ENCODE measurements at regions not wholly inside any gene's neighbourhood (a gene's known extent, or its start where the extent isn't known, plus 50 kb on each side); places are given as distances from the start of the nearest gene placed in this dataset.

DNA sequence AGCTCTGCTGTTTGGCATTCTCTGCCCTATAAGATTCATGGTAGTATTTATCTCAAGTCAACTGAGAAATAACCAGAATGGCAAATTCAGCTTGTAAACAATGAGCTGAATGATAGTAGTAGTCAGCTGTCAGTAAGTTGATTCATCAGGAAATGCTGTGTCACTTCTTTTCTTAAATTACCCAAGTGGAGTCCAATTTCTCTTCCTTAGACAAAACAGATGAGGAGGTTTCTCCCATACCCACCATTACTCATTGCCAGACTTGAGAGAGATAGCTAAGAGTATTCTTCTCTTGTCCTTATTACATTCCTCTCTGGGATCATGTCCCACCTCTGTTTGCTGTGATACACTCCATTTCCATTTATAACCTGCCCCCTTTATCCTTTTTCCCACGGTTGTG, 159.8 kb upstream of the STEAP1 start:
- peaks cover 0 to 4% (median 0%) of the 10 kb centered on the region in 4 donors for H3K9me3 ChIP-seq
- no peak overlapping the region for H3K27ac ChIP-seq
- DNase-seq = no peak
- 25% methylated on average over 1 of the region's 1 CpG for WGBS (ENCODE audit: insufficient coverage, low coverage, low lambda C conversion rate, missing lambda C conversion rate)
- intact Hi-C loops (cut with DNase I) = no loop called here
- no peak overlapping the region for H3K4me3 ChIP-seq
- ATAC-seq = no peak
- no peaks in the 10 kb centered on the region for H3K4me1 ChIP-seq
- no peaks in the 10 kb centered on the region for H3K27me3 ChIP-seq
- H3K36me3 ChIP-seq = no peaks in the 10 kb centered on the region
- TF ChIP-seq, protein P1, sequence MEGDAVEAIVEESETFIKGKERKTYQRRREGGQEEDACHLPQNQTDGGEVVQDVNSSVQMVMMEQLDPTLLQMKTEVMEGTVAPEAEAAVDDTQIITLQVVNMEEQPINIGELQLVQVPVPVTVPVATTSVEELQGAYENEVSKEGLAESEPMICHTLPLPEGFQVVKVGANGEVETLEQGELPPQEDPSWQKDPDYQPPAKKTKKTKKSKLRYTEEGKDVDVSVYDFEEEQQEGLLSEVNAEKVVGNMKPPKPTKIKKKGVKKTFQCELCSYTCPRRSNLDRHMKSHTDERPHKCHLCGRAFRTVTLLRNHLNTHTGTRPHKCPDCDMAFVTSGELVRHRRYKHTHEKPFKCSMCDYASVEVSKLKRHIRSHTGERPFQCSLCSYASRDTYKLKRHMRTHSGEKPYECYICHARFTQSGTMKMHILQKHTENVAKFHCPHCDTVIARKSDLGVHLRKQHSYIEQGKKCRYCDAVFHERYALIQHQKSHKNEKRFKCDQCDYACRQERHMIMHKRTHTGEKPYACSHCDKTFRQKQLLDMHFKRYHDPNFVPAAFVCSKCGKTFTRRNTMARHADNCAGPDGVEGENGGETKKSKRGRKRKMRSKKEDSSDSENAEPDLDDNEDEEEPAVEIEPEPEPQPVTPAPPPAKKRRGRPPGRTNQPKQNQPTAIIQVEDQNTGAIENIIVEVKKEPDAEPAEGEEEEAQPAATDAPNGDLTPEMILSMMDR (IDR thresholded peaks at IDR 0.05) = no peak
- TF ChIP-seq POLR2A (IDR thresholded peaks at IDR 0.05) = no peak

DNA sequence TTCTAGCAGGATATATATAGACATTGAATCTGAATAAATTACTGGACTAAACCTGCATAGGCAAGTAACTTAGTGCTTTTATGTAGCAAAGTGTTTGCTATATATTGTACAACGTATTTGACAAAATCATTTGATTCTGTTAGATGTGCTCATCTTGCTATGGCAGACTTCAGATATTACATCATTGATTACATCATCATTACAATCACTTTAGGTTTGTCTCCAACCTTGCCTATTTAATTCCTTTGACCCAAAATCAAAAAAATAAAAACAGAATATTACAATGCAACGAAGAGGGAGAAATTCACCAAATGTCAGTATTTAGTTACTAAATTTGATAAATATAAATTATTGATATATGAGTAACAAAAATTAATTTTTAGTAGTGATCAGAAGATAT, 155.7 kb upstream of the STEAP1 start:
- Histone ChIP-seq H3K36me3 (no peaks in the 10 kb centered on the region), H3K4me1 (no peaks in the 10 kb centered on the region), H3K9me3 (peaks cover 0 to 4% (median 0%) of the 10 kb centered on the region in 4 donors), H3K27me3 (no peaks in the 10 kb centered on the region), H3K27ac (no peak overlapping the region), H3K4me3 (no peak overlapping the region)
- WGBS (ENCODE audit: insufficient coverage, low coverage, low lambda C conversion rate, missing lambda C conversion rate) = 53% methylated on average over 2 of the region's 2 CpGs
- no peak for TF ChIP-seq POLR2A (IDR thresholded peaks at IDR 0.05)
- TF ChIP-seq, protein P1 (IDR thresholded peaks at IDR 0.05) = no peak
- intact Hi-C loops (cut with DNase I) = no loop called here
- ATAC-seq (no peak), DNase-seq (no peak)

DNA sequence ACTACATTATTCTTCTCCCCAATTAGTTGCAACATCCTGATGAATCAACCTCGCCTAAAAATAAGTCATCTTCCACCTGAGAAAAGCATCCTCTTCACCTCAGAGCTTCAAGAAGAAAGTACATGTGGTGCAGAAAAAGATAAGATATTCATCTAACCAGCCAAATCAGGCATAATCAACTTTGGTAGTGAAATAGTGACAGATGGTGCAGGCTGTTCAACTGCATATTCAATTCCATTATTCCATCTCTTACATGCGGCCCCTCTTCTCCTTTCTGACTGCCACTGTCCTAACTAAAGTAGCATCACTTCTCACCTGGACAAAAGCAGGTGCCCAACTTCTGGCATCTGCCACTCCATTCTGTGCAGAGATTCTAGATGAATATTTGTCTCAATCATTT, 148.4 kb upstream of the STEAP1 start:
- Histone ChIP-seq H3K27ac (no peak overlapping the region), H3K4me3 (no peak overlapping the region), H3K4me1 (no peaks in the 10 kb centered on the region), H3K9me3 (no peaks in the 10 kb centered on the region), H3K36me3 (no peaks in the 10 kb centered on the region), H3K27me3 (no peaks in the 10 kb centered on the region)
- WGBS (ENCODE audit: insufficient coverage, low coverage, low lambda C conversion rate, missing lambda C conversion rate) = 47% methylated on average over 2 of the region's 2 CpGs
- TF ChIP-seq POLR2A (IDR thresholded peaks at IDR 0.05) = no peak
- TF ChIP-seq, protein P1 (IDR thresholded peaks at IDR 0.05) = no peak
- no peak for DNase-seq
- intact Hi-C loops (cut with DNase I) = no loop called here
- ATAC-seq = no peak

DNA sequence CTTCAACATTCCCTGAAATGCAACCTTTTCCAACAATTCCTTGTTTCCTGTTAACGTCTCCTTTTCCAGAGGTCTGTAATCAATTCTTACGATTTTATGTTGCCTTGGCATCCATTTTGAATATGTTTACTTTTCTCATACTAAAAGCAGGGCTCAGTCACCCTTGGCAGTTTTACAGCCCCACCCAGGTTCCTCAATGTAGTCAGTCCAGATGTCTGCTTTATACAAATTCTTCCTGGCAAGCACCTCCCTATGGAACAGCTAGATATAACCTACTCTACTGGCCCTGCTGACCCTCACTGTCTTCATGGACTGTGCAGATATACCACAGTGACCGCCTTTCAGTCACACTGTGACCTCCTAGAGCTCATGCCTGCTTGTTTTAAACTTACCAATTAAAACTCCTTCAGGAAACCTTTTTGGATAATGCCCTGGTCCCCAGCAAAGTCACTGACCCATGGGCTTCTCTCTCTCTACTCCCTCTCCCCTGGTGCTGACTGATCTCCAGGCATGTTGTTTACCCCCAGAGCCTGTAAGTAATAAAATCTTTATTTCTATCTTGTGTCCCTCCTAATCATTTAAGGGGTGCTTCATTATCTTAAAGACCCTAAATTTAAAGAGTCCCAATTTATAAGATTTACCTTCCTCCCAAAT, 147.1 kb upstream of the STEAP1 start:
- intact Hi-C loops (cut with DNase I) = no loop called here
- ATAC-seq (no peak), DNase-seq (no peak)
- no peak overlapping the region for H3K4me3 ChIP-seq
- H3K4me1 ChIP-seq = no peaks in the 10 kb centered on the region
- no peaks in the 10 kb centered on the region for H3K36me3 ChIP-seq
- H3K27me3 ChIP-seq = no peaks in the 10 kb centered on the region
- TF ChIP-seq POLR2A (IDR thresholded peaks at IDR 0.05) = no peak
- TF ChIP-seq, protein P1 (IDR thresholded peaks at IDR 0.05) = no peak
- H3K9me3 ChIP-seq = no peaks in the 10 kb centered on the region
- H3K27ac ChIP-seq = no peak overlapping the region
- WGBS (ENCODE audit: insufficient coverage, low coverage, low lambda C conversion rate, missing lambda C conversion rate) = 47% methylated on average over 3 of the region's 3 CpGs

DNA sequence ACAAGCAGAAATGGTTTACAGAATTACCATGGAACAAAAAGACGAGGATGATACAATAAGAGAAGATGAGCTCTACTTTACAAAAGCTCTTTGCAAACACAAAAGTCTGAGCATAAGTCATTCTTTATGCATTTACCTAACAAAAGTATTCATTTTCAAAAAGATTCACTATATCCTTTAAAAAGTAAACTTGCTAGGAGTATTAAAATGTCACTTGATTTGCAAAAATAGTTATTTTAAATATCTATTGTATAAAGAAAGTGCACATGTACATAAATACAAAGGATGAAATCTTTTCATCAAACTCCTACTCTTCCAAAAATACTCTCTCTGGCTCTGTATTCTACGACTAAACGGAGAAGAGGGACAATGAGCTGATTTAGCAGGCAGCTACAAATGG, 146.4 kb upstream of the STEAP1 start:
- DNase-seq (no peak), ATAC-seq (no peak)
- H3K36me3 ChIP-seq = no peaks in the 10 kb centered on the region
- no peak overlapping the region for H3K27ac ChIP-seq
- WGBS (ENCODE audit: insufficient coverage, low coverage, low lambda C conversion rate, missing lambda C conversion rate) = 59% methylated on average over 3 of the region's 3 CpGs
- H3K4me3 ChIP-seq = no peak overlapping the region
- intact Hi-C loops (cut with DNase I) = no loop called here
- no peaks in the 10 kb centered on the region for H3K4me1 ChIP-seq
- H3K27me3 ChIP-seq = no peaks in the 10 kb centered on the region
- no peak for TF ChIP-seq POLR2A (IDR thresholded peaks at IDR 0.05)
- TF ChIP-seq, protein P1 (IDR thresholded peaks at IDR 0.05) = no peak
- H3K9me3 ChIP-seq = no peaks in the 10 kb centered on the region

Measured in right lobe of liver (tissue), 6 donors.